Ovary (tissue), 7 donors: ENCODE measurements at regions not wholly inside any gene's neighbourhood (a gene's known extent, or its start where the extent isn't known, plus 50 kb on each side); places are given as distances from the start of the nearest gene placed in this dataset.

Experiments used
- DNase-seq, 5 donors: peaks; one replicate each; pipeline ENCODE4 v3.0.0-alpha.2; 2019 to 2020
- H3K27ac ChIP-seq, 2 donors: fragments of 200-600 bp; one replicate each; pipeline versions ENCODE4 v1.5.1 to v1.8.0; 2019 to 2022
- H3K27me3 ChIP-seq: fragments of 200-600 bp; one replicate; pipeline ENCODE4 v1.8.0; 2022
- H3K36me3 ChIP-seq: fragments of 200-600 bp; sonication (generic); one replicate; pipeline ENCODE4 v1.5.1; 2019
- H3K4me1 ChIP-seq: one replicate; pipeline ENCODE4 v1.8.1; 2013; ENCODE audit warnings: mild to moderate bottlenecking, moderate library complexity; ENCODE audit not compliant: insufficient read depth
- H3K4me3 ChIP-seq: fragments of 200-600 bp; sonication (generic); one replicate; pipeline ENCODE4 v1.5.1; 2017
- H3K9me3 ChIP-seq, 2 donors: fragments of 200-600 bp in 1 of 2; sonication (generic) in 1 of 2; one replicate each; pipeline versions ENCODE4 v1.5.1 to v1.8.1; 2013 to 2019; ENCODE audit warnings: mild to moderate bottlenecking in 1 of 2, moderate library complexity in 1 of 2
- CTCF ChIP-seq, 3 donors: fragments of 450-650 bp in 2 of 3; fragments of 200-600 bp in 1 of 3; IDR thresholded peaks; one replicate each; pipeline versions ENCODE4 v1.5.1 to v1.8.0; 2016 to 2022; ENCODE audit warnings: antibody characterized with exemption in 3 of 3, mild to moderate bottlenecking in 1 of 3
- EP300 ChIP-seq: sonication (generic); formaldehyde crosslinking; IDR thresholded peaks from one replicate; pipeline ENCODE4 v1.6.1; 2017; ENCODE audit warnings: antibody characterized with exemption
- POLR2A ChIP-seq: fragments of 450-650 bp; IDR thresholded peaks from one replicate; pipeline ENCODE4 v1.6.1; 2017; ENCODE audit warnings: antibody characterized with exemption, mild to moderate bottlenecking, moderate library complexity
- WGBS, 3 donors: extraction: QIAGEN DNeasy Blood & Tissue Kit in 1 of 3; methylation state at CpG; one replicate each; pipeline versions ENCODE4 v1.1.5 to v1.1.7; 2013 to 2017; 5-methylcytosine and 5-hydroxymethylcytosine counted together
- intact Hi-C, 4 donors: fragments of 100-400 bp; cut with DNase I; formaldehyde crosslinking; loops; one replicate each; pipeline versions ENCODE4 v1.11.0 to v1.15.1; 2022 to 2023
- donor health status: DM: no; HTN: no; CAD: no; lungs with moderate emphysema.
- donor health status: DM: no; HTN: no; CAD: no.
- donor health status: Bipolar disorder and iron deficiency.
- donor health status: DM: no; HTN: no; CAD: no.
- donor health status: DM: yes; HTN: yes; CAD: no.

GRCh38 chr4:129326571-129327460 is 230.9 kb downstream of the C4orf33 start:
- no peaks in the 10 kb centered on the region for H3K36me3 ChIP-seq
- 49 to 71% (median 54%) methylated on average over 7 of the region's 7 CpGs for WGBS, 3 donors
- DNase-seq = no peak
- no peaks in the 10 kb centered on the region for H3K9me3 ChIP-seq
- H3K4me1 ChIP-seq = no peaks in the 10 kb centered on the region
- intact Hi-C loops = loop anchor here in 1 of 4 donors (10.0 kb wide), 1 partner anchor 552 kb away; no protein-coding TSS in a partner anchor
- TF ChIP-seq CTCF (IDR thresholded peaks at IDR 0.05) = no peak
- no peak for TF ChIP-seq EP300
- TF ChIP-seq POLR2A = no peak
- no peak overlapping the region for H3K4me3 ChIP-seq
- H3K27ac ChIP-seq = no peak overlapping the region
- H3K27me3 ChIP-seq = no peaks in the 10 kb centered on the region

DNA sequence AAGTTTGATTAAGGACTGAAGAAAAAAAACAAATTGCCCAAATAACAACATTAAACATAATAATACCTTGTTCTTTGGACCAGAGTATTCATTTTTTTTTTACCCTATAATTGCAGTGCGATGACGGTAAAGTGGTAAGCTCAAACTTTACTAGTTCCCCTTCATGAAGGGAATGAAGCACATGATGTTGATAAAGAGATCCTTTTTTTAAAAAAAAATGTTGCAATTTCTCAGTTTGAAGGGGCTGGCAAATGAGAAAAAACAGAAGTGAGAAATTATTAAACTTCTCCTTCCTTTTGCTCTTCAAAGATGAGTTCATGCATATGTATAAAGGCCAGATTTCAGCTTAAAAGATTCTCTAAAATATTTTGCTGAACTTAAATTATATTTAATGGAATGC is 231.7 kb downstream of the C4orf33 start:
- H3K27me3 ChIP-seq = no peaks in the 10 kb centered on the region
- H3K27ac ChIP-seq = no peak overlapping the region
- H3K9me3 ChIP-seq = no peaks in the 10 kb centered on the region
- no peaks in the 10 kb centered on the region for H3K36me3 ChIP-seq
- DNase-seq = no peak
- 88 to 96% (median 95%) methylated on average over 2 of the region's 2 CpGs for WGBS, 3 donors
- no peaks in the 10 kb centered on the region for H3K4me1 ChIP-seq
- TF ChIP-seq POLR2A = no peak
- TF ChIP-seq CTCF (IDR thresholded peaks at IDR 0.05) = no peak
- no peak for TF ChIP-seq EP300
- H3K4me3 ChIP-seq = no peak overlapping the region
- intact Hi-C loops = loop anchor here in 1 of 4 donors (10.0 kb wide), 1 partner anchor 553 kb away; no protein-coding TSS in a partner anchor

DNA sequence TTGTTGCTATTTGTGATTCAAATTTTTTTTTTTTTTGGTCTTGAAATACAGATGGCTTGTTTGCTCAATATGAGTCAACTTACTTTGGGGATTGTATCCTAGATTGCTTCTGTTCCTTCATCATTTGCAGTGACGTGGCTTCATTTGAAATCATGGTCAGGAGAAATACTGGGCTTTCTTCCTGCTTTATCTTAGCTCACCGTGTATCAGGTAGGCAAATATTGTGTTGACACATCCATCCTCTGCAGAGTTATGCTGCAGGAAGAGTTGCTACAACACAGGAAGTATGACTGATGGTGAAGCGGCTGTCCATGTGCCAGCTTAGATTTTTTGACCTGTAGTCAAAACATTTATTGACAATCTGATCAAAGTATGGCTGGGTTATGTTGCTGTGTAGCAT is 232.2 kb downstream of the C4orf33 start:
- H3K4me3 ChIP-seq = no peak overlapping the region
- H3K27ac ChIP-seq = no peak overlapping the region
- WGBS, 3 donors = 69 to 82% (median 74%) methylated on average over 3 of the region's 3 CpGs
- no peaks in the 10 kb centered on the region for H3K4me1 ChIP-seq
- no peaks in the 10 kb centered on the region for H3K27me3 ChIP-seq
- no peak for TF ChIP-seq CTCF (IDR thresholded peaks at IDR 0.05)
- no peak for TF ChIP-seq POLR2A
- no peak for TF ChIP-seq EP300
- no peak for DNase-seq
- H3K9me3 ChIP-seq = no peaks in the 10 kb centered on the region
- no peaks in the 10 kb centered on the region for H3K36me3 ChIP-seq
- intact Hi-C loops = loop anchor here in 1 of 4 donors (10.0 kb wide), 1 partner anchor 553 kb away; no protein-coding TSS in a partner anchor

- H3K4me3 ChIP-seq = no peak overlapping the region
- no peak overlapping the region for H3K27ac ChIP-seq
- TF ChIP-seq CTCF (IDR thresholded peaks at IDR 0.05) (no peak), EP300 (no peak), POLR2A (no peak)
- H3K9me3 ChIP-seq = no peaks in the 10 kb centered on the region
- no peaks in the 10 kb centered on the region for H3K36me3 ChIP-seq
- H3K4me1 ChIP-seq = no peaks in the 10 kb centered on the region
- no peak for DNase-seq
- intact Hi-C loops = no loop called here
- H3K27me3 ChIP-seq = no peaks in the 10 kb centered on the region
Measured at GRCh38 chr4:129334136-129334535, 238.2 kb downstream of the C4orf33 start.
